Mucosa of gallbladder (tissue), 1 donor: ENCODE measurements at regions not wholly inside any gene's neighbourhood (a gene's known extent, or its start where the extent isn't known, plus 50 kb on each side); places are given as distances from the start of the nearest gene placed in this dataset.
"Not testable (repeated sequence)": the region's sequence is repeated elsewhere in the genome, so short reads cannot be mapped to it uniquely, and the experiment has no call there.

ENCODE experiments used
- DNase-seq: peaks from one replicate; pipeline ENCODE4 v3.0.0-alpha.2; 2020; ENCODE audit warnings: low spot score
- donor health status: DM: no; HTN: no; CAD: no.

- no peak for DNase-seq
These were observed 92.4 kb upstream of the TGM3 start for GRCh38 chr20:2203436-2203835.

GRCh38 chr20:2204021-2204420, 91.8 kb upstream of the TGM3 start:
- DNase-seq: no peak

GRCh38 chr20:2206957-2207769, 88.6 kb upstream of the TGM3 start:
- DNase-seq: peak; percentile 70

- DNase-seq: no peak
These were observed 88.1 kb upstream of the TGM3 start for GRCh38 chr20:2207770-2208097.

- no peak for DNase-seq
These were observed 86.9 kb upstream of the TGM3 start for GRCh38 chr20:2208897-2209296.

- no peak for DNase-seq
These were observed 84.9 kb upstream of the TGM3 start for GRCh38 chr20:2210646-2211552.

GRCh38 chr20:2212456-2213015, 83.3 kb upstream of the TGM3 start:
- no peak for DNase-seq

GRCh38 chr20:2213401-2213800, 82.4 kb upstream of the TGM3 start:
- no peak for DNase-seq

- peak; percentile 24 for DNase-seq
These were observed 77.8 kb upstream of the TGM3 start for GRCh38 chr20:2217857-2218539.

GRCh38 chr20:2219481-2220006, 76.3 kb upstream of the TGM3 start:
- no peak for DNase-seq

GRCh38 chr20:2220298-2220697, 75.5 kb upstream of the TGM3 start:
- DNase-seq: no peak

GRCh38 chr20:2221921-2222320, 73.9 kb upstream of the TGM3 start:
- DNase-seq: no peak

- no peak for DNase-seq
These were observed 72.0 kb upstream of the TGM3 start for GRCh38 chr20:2223558-2224367.

- no peak for DNase-seq
These were observed 71.5 kb upstream of the TGM3 start for GRCh38 chr20:2224368-2224639.

GRCh38 chr20:2227285-2227684, 68.5 kb upstream of the TGM3 start:
- DNase-seq: not testable (repeated sequence)

- DNase-seq: no peak
These were observed 67.9 kb upstream of the TGM3 start for GRCh38 chr20:2227861-2228260.

GRCh38 chr20:2228926-2229325, 66.9 kb upstream of the TGM3 start:
- no peak for DNase-seq

- no peak for DNase-seq
These were observed 64.9 kb upstream of the TGM3 start for GRCh38 chr20:2230726-2231488.

GRCh38 chr20:2231701-2232100, 64.1 kb upstream of the TGM3 start:
- no peak for DNase-seq

GRCh38 chr20:2234598-2235191, 61.1 kb upstream of the TGM3 start:
- DNase-seq: no peak
